Lower leg skin (tissue), 4 donors: ENCODE measurements at regions not wholly inside any gene's neighbourhood (a gene's known extent, or its start where the extent isn't known, plus 50 kb on each side); places are given as distances from the start of the nearest gene placed in this dataset.
"Not testable (repeated sequence)": the region's sequence is repeated elsewhere in the genome, so short reads cannot be mapped to it uniquely, and the experiment has no call there.

Experiments used
- DNase-seq, 2 donors: peaks; one replicate each; pipeline ENCODE4 v3.0.0-alpha.2; 2019; ENCODE audit warnings: low spot score in 2 of 2
- H3K4me3 ChIP-seq: fragments of 200-600 bp; sonication (generic); 2 replicates; pipeline ENCODE4 v1.5.1; 2017; ENCODE audit warnings: mild to moderate bottlenecking, low read depth; ENCODE audit not compliant: poor library complexity, severe bottlenecking
- CTCF ChIP-seq, 3 donors: fragments of 450-650 bp; IDR thresholded peaks; one replicate each; pipeline ENCODE4 v1.5.1; 2016; ENCODE audit warnings: antibody characterized with exemption in 3 of 3, mild to moderate bottlenecking in 3 of 3, moderate library complexity in 2 of 3
- POLR2A ChIP-seq, 2 donors: fragments of 450-650 bp; IDR thresholded peaks; one replicate each; pipeline ENCODE4 v1.6.1; 2016 to 2017; ENCODE audit warnings: antibody characterized with exemption in 2 of 2, mild to moderate bottlenecking in 1 of 2, moderate library complexity in 1 of 2
- WGBS, 2 donors: methylation state at CpG; one replicate each; pipeline ENCODE4 v1.1.5; 2018; 5-methylcytosine and 5-hydroxymethylcytosine counted together
- intact Hi-C: fragments of 100-400 bp; cut with DNase I; formaldehyde crosslinking; loops from one replicate; pipeline ENCODE4 v1.15.0; 2023; ENCODE audit warnings: low total_unique reads

GRCh38 chr6:9745966-9746365, 668.9 kb downstream of the TFAP2A start:
- intact Hi-C loops = no loop called here
- H3K4me3 ChIP-seq = no peak overlapping the region
- 72 to 77% methylated on average over 2 of the region's 2 CpGs for WGBS, 2 donors
- DNase-seq = no peak
- TF ChIP-seq CTCF (IDR thresholded peaks at IDR 0.05) = no peak
- no peak for TF ChIP-seq POLR2A (IDR thresholded peaks at IDR 0.05)

DNA sequence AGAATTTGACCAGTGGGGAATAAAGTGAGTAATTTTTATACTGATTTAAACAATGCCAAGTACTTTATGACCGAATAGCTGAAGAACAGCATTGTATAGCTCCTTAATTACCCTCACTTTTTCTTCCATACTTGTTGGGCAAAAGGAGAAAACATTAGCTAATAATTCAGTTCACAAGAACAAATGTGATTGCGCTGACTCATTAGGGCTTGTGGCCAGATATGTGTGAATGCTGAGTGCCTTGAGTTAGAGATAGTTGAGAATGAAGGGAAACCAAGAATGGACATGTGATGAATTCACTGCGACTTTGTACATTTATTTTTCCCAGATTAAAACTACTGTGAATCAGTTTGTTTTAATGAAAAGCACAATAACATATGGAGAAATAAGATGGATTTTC, 669.4 kb downstream of the TFAP2A start:
- intact Hi-C loops = no loop called here
- 49 to 52% methylated on average over 3 of the region's 3 CpGs for WGBS, 2 donors

DNA sequence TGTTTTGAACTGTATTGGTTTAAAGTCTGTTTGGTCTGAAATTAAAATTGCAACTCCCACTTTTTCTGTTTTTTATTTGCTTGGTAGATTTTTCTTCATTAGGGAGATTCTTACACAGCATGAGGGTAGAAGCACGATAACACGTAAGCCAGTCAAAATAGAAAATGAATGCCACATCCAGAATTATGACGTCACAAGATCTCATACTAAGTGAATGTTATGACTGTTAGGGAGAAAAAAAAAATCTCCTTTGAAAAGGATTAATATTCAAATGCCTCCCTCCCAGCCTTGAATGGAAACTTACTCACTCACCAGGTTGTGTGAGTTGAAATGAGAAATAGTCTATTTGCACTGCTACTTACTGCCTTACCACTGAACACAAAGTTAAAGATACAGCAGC, 670.8 kb downstream of the TFAP2A start:
- no peak overlapping the region for H3K4me3 ChIP-seq
- TF ChIP-seq POLR2A (IDR thresholded peaks at IDR 0.05) (no peak), CTCF (IDR thresholded peaks at IDR 0.05) (no peak)
- intact Hi-C loops = no loop called here
- no peak for DNase-seq
- 75 to 91% methylated on average over 3 of the region's 3 CpGs for WGBS, 2 donors

More for the DNA sequence above, 669.4 kb downstream of the TFAP2A start:
- TF ChIP-seq POLR2A (IDR thresholded peaks at IDR 0.05) (no peak), CTCF (IDR thresholded peaks at IDR 0.05) (no peak)
- H3K4me3 ChIP-seq = no peak overlapping the region
- DNase-seq = no peak

DNA sequence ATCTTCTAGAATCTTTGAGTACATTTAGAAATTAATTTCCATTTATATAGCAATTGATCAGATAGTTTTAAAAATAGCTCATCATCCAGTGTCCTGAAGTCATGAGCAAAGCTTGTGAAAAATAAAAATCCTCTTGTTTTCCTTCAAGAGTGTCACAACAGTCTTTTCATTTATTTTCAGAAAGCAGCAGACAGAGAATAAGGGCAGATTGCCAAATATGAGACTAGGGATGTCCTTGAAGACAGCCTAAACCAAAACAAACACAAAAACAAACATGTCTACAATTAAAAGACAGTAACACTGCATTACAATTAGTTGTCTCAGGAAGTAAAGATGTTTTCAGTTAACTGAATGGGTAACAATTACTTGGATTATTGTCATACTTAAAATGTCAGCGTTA, 682.8 kb downstream of the TFAP2A start:
- TF ChIP-seq CTCF (IDR thresholded peaks at IDR 0.05) (no peak), POLR2A (IDR thresholded peaks at IDR 0.05) (no peak)
- DNase-seq = no peak
- no peak overlapping the region for H3K4me3 ChIP-seq
- 45 to 47% methylated on average over 1 of the region's 1 CpG for WGBS, 2 donors
- intact Hi-C loops = no loop called here

DNA sequence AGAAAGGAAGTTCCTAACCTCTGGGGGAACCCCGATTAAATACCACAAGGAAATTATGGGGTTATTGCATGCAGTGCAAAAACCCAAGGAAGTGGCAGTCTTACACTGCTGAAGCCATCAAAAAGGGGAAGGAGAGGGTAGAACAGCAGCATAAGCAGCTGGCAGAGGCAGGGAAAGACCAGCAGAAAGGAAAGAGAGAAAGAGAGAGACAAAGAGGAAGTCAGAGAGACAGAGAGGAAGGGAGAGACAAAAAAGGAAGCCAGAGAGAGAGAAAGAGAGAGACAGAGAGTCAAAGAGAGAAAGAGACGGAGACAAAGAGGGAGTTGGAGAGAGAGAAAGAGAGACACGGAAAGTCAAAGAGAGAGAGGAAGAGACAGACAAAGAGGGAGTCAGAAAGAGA, 689.1 kb downstream of the TFAP2A start:
- intact Hi-C loops, H3K4me3 ChIP-seq: not testable (repeated sequence)

DNA sequence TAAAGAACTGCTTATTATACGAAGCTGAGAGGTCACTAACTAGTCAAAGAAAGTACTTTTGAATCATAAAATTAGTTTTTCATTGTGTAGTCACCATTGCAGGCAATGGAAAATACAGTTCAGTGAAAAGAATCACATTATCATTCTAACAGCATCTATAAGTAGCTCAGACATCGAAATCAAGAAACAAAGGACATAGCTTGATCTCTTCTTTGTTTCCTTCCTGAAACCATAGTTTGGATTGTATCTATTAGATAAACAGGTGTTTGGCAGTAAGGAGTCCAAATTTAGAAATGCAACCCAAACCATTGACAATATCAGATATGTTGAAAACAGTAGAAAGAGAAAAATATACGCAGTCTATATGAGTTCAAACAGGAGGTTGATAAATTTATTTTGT, 697.3 kb downstream of the TFAP2A start:
- TF ChIP-seq POLR2A (IDR thresholded peaks at IDR 0.05) (no peak), CTCF (IDR thresholded peaks at IDR 0.05) (no peak)
- H3K4me3 ChIP-seq = no peak overlapping the region
- intact Hi-C loops = no loop called here
- WGBS, 2 donors = 80 to 82% methylated on average over 3 of the region's 3 CpGs
- no peak for DNase-seq

More for the DNA sequence above, 689.1 kb downstream of the TFAP2A start:
- not testable (repeated sequence) for DNase-seq
- 89% methylated on average over 3 of the region's 3 CpGs for WGBS, 2 donors
